ENCODE measurements at regions not wholly inside any gene's neighbourhood (a gene's known extent, or its start where the extent isn't known, plus 50 kb on each side); places are given as distances from the start of the nearest gene placed in this dataset.

GRCh38 chr3:40689837-40690236 is 165.1 kb downstream of the ZNF621 start:
- no peak for TF ChIP-seq CTCF (IDR thresholded peaks at IDR 0.05)
- no peak for TF ChIP-seq EZH2 (IDR thresholded peaks at IDR 0.05)

All from neural progenitor cell (in vitro differentiated cells).